HCT116 (cell line): ENCODE measurements at regions not wholly inside any gene's neighbourhood (a gene's known extent, or its start where the extent isn't known, plus 50 kb on each side); places are given as distances from the start of the nearest gene placed in this dataset.

ENCODE experiments used
- ATAC-seq: fragments of 200-7000 bp; cut with Tn5 transposase; 2 replicates; pipeline ENCODE4 v1.9.1; 2020; ENCODE audit warnings: mild to moderate bottlenecking, moderate library complexity
- BruUV-seq: library from RNA; stranded (reverse); fragments of 400-500 nt; replicated peaks from 2 replicates; lab custom pipeline; 2021; lab: Mats Ljungman, UMichigan
- CTCF ChIA-PET: fragments of 300-600 bp; sonication (Branson Sonifier 250); formaldehyde crosslinking; loops from one replicate; lab custom pipeline; 2021; ENCODE audit warnings: antibody characterized with exemption; lab: Charles Lee
- POLR2A ChIA-PET: fragments of 300-600, 350-600 bp; sonication (Branson Sonifier 250); formaldehyde crosslinking; loops from one replicate; lab custom pipeline; 2021; ENCODE audit warnings: antibody characterized with exemption; lab: Charles Lee
- RAD21 ChIA-PET, 2 experiments: fragments of 300-600 bp; sonication (Branson Sonifier 250); formaldehyde crosslinking; loops; one replicate each; lab custom pipeline; 2023; ENCODE audit warnings: low total read pairs in 2 of 2; ENCODE audit not compliant: uncharacterized antibody in 2 of 2, unreplicated experiment in 2 of 2, low non-redundant PET in 1 of 2; lab: Charles Lee
- DNase-seq: peaks from one replicate; pipeline ENCODE4 v3.0.0-alpha.2; 2010; ENCODE audit warnings: low read depth, low spot score
- H2AFZ ChIP-seq: fragments of 200-600 bp; shearing (Covaris generic), sonication (generic); 2 replicates; pipeline ENCODE4 v1.6.1; 2017; ENCODE audit warnings: low read depth, mixed run types, mixed read lengths, antibody characterized with exemption, low read length; ENCODE audit not compliant: poor library complexity, severe bottlenecking
- H3K27ac ChIP-seq: 2 replicates; pipeline ENCODE4 v1.5.1; 2012; ENCODE audit warnings: low read depth, low read length
- H3K27me3 ChIP-seq: fragments of 200-600 bp; sonication (generic); 2 replicates; pipeline ENCODE4 v1.6.1; 2016; ENCODE audit warnings: mixed run types, low read length, mixed read lengths; ENCODE audit not compliant: insufficient read depth
- H3K36me3 ChIP-seq, 2 experiments: fragments of 200-500 bp in 1 of 2; fragments of 200-600 bp in 1 of 2; sonication (Bioruptor generic) in 1 of 2; sonication (generic) in 1 of 2; 2 replicates each; pipeline versions ENCODE4 v1.5.1 to v1.6.1; 2014 to 2016; ENCODE audit warnings: low read length in 2 of 2, inconsistent platforms in 1 of 2, mixed read lengths in 1 of 2, mixed run types in 1 of 2; ENCODE audit not compliant: insufficient read depth in 2 of 2, control insufficient read depth in 1 of 2
- H3K4me1 ChIP-seq, 2 experiments: fragments of 200-600 bp in 1 of 2; sonication (generic) in 1 of 2; 2 replicates each; pipeline versions ENCODE4 v1.5.1 to v1.6.1; 2012 to 2017; ENCODE audit warnings: low read length in 2 of 2, inconsistent platforms in 1 of 2, mild to moderate bottlenecking in 1 of 2, mixed read lengths in 1 of 2, mixed run types in 1 of 2, moderate library complexity in 1 of 2; ENCODE audit not compliant: insufficient read depth in 2 of 2, control insufficient read depth in 1 of 2
- H3K4me2 ChIP-seq: fragments of 200-600 bp; sonication (generic); 2 replicates; pipeline ENCODE4 v1.6.1; 2017; ENCODE audit warnings: mixed run types, low read length, mixed read lengths
- H3K4me3 ChIP-seq, 2 experiments: fragments of 200-600 bp in 1 of 2; sonication (generic) in 1 of 2; replicated peaks in 1 of 2; 2 replicates each; pipeline ENCODE4 v1.5.1; 2011 to 2016; ENCODE audit warnings: low read length in 2 of 2, control low read depth in 1 of 2, low read depth in 1 of 2, mild to moderate bottlenecking in 1 of 2, mixed read lengths in 1 of 2, mixed run types in 1 of 2
- H3K79me2 ChIP-seq: fragments of 200-600 bp; sonication (generic); 2 replicates; pipeline ENCODE4 v1.6.1; 2017; ENCODE audit warnings: mild to moderate bottlenecking, mixed run types, low read length, moderate library complexity, mixed read lengths; ENCODE audit not compliant: insufficient read depth
- H3K9ac ChIP-seq: fragments of 200-600 bp; sonication (generic); 2 replicates; pipeline ENCODE4 v1.6.1; 2016; ENCODE audit warnings: low read length, mixed read lengths
- H3K9me2 ChIP-seq: fragments of 200-600 bp; sonication (generic), shearing (Covaris generic); 2 replicates; pipeline ENCODE4 v1.6.1; 2017; ENCODE audit warnings: mixed run types, mild to moderate bottlenecking, moderate library complexity; ENCODE audit not compliant: insufficient read depth
- H3K9me3 ChIP-seq, 2 experiments: fragments of 200-500 bp in 1 of 2; fragments of 200-600 bp in 1 of 2; sonication (Bioruptor generic) in 1 of 2; sonication (generic) in 1 of 2; 2 replicates each; pipeline ENCODE4 v1.6.1; 2014 to 2017; ENCODE audit warnings: low read length in 2 of 2, mixed read lengths in 2 of 2, inconsistent platforms in 1 of 2, low read depth in 1 of 2, mild to moderate bottlenecking in 1 of 2, mixed run types in 1 of 2, moderate library complexity in 1 of 2; ENCODE audit not compliant: control insufficient read depth in 1 of 2, insufficient read depth in 1 of 2
- H4K20me1 ChIP-seq: fragments of 200-600 bp; sonication (generic), shearing (Covaris generic); 2 replicates; pipeline ENCODE4 v1.6.1; 2017; ENCODE audit warnings: mixed run types, mild to moderate bottlenecking, moderate library complexity; ENCODE audit not compliant: insufficient read depth
- ATF3 ChIP-seq: IDR thresholded peaks from 2 replicates; pipeline ENCODE4 v1.6.1; 2012
- CEBPB ChIP-seq: IDR thresholded peaks from 2 replicates; pipeline ENCODE4 v1.6.1; 2012; ENCODE audit warnings: low read depth
- FOSL1 ChIP-seq: IDR thresholded peaks from 2 replicates; pipeline ENCODE4 v1.6.1; 2012; ENCODE audit warnings: low read depth
- MAX ChIP-seq: IDR thresholded peaks from 2 replicates; pipeline ENCODE4 v1.6.1; 2012
- POLR2AphosphoS5 ChIP-seq: IDR thresholded peaks from 2 replicates; pipeline ENCODE4 v1.6.1; 2011; ENCODE audit warnings: mild to moderate bottlenecking, low read depth, low read length, moderate library complexity
- RAD21 ChIP-seq: IDR thresholded peaks from 2 replicates; pipeline ENCODE4 v1.6.1; 2012; ENCODE audit warnings: low read depth, mild to moderate bottlenecking
- SP1 ChIP-seq: IDR thresholded peaks from 2 replicates; pipeline ENCODE4 v1.6.1; 2012; ENCODE audit warnings: low read depth
- ZBTB33 ChIP-seq: IDR thresholded peaks from 2 replicates; pipeline ENCODE4 v1.6.1; 2011; ENCODE audit warnings: mild to moderate bottlenecking, low read length, moderate library complexity; ENCODE audit not compliant: insufficient replicate concordance; ENCODE audit errors: extremely low read depth
- ZFX ChIP-seq: fragments of 450-650 bp; IDR thresholded peaks from 2 replicates; pipeline ENCODE4 v1.6.1; 2017
- ZNF274 ChIP-seq: fragments of 200-500 bp; sonication (Bioruptor generic); IDR thresholded peaks from 2 replicates; pipeline ENCODE4 v1.6.1; 2014; ENCODE audit warnings: mild to moderate bottlenecking, low read depth, low read length, inconsistent platforms
- intact Hi-C: fragments of 100-400 bp; cut with micrococcal nuclease; formaldehyde crosslinking; loops from 2 replicates; pipeline ENCODE4 v1.10.0; 2022

- intact Hi-C loops = no loop called here
- Histone ChIP-seq H3K27ac (no peak overlapping the region), H3K79me2 (no peaks in the 10 kb centered on the region), H3K4me1 (no peaks in the 10 kb centered on the region), H3K4me2 (no peak overlapping the region), H3K9ac (no peak overlapping the region), H2AFZ (no peak overlapping the region), H3K9me2 (no peaks in the 10 kb centered on the region), H3K4me3 (no peak overlapping the region), H3K27me3 (no peaks in the 10 kb centered on the region), H3K9me3 (peaks cover 4 to 5% of the 10 kb centered on the region in 2 experiments; a peak in 2 of 4 replicates), H3K36me3 (no peaks in the 10 kb centered on the region), H4K20me1 (no peaks in the 10 kb centered on the region)
- BruUV-seq = no TSS peak
- ChIA-PET CTCF (no interaction called here), RAD21 (no interaction called here), POLR2A (no interaction called here)
- TF ChIP-seq ATF3 = no peak
- TF ChIP-seq RAD21 = no peak
- TF ChIP-seq MAX = no peak
- TF ChIP-seq CEBPB = no peak
- TF ChIP-seq FOSL1 = no peak
- no peak for TF ChIP-seq SP1
- TF ChIP-seq ZNF274 = no peak
- TF ChIP-seq POLR2AphosphoS5 = no peak
- TF ChIP-seq ZBTB33 = no peak
- TF ChIP-seq ZFX = no peak
- DNase-seq (no peak), ATAC-seq (no peak)
Observed at GRCh38 chr7:69422574-69422985, 175.7 kb upstream of the AUTS2 start.
